ENCODE measurements at regions not wholly inside any gene's neighbourhood (a gene's known extent, or its start where the extent isn't known, plus 50 kb on each side); places are given as distances from the start of the nearest gene placed in this dataset.

DNA sequence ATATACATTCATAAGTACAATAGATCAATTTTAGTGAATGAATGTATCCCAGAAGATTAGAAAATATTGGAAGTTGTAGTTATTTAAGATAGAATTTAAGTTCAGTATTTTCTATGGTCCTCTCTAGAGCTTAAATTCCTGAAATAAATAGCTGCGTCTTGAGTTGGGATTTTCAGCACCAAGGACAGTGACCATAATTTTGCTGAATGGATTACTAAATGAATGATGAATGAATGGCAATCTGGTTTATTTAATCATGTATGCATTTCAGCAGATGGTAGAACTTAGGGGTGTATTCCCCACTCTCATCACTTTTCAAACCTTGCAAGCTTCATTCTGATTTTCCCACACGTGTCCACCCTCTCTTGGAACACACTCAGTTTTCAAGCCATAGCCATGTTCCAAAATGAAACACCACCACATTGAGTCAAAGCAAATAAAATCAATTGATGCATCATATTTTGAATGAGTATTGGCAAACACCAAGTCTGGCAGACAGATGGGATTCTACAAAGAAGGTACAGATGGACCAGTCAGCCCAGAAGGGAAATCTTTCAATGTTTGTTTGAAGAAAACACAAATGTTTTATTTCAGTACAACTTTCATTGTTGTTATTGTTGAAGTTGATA, 362.2 kb upstream of the NXPH2 start:
- H3K36me3 ChIP-seq (ENCODE audit: low read length) = no peaks in the 10 kb centered on the region
- H3K9ac ChIP-seq (ENCODE audit: low read length) = no peak overlapping the region
- no peak overlapping the region for H3K4me3 ChIP-seq (ENCODE audit: insufficient read depth, low read length, poor library complexity, severe bottlenecking)
- H3K27me3 ChIP-seq (ENCODE audit: low read length) = no peaks in the 10 kb centered on the region
- H3K9me3 ChIP-seq (ENCODE audit: insufficient read depth, low read length) = no peaks in the 10 kb centered on the region
- no peaks in the 10 kb centered on the region for H3K79me2 ChIP-seq (ENCODE audit: insufficient read depth, low read length)
- H3K4me2 ChIP-seq (ENCODE audit: low read depth, low read length, poor library complexity, severe bottlenecking) = no peak overlapping the region
- no peaks in the 10 kb centered on the region for H3K9me2 ChIP-seq (replicated peaks; ENCODE audit: insufficient read depth, low read length)
- H4K20me1 ChIP-seq (ENCODE audit: low read depth, low read length) = no peaks in the 10 kb centered on the region
- no peaks in the 10 kb centered on the region for H3F3A ChIP-seq (ENCODE audit: insufficient read depth)
- no peak overlapping the region for H2AFZ ChIP-seq (ENCODE audit: low read depth, low read length, severe bottlenecking)
- TF ChIP-seq, protein P1, sequence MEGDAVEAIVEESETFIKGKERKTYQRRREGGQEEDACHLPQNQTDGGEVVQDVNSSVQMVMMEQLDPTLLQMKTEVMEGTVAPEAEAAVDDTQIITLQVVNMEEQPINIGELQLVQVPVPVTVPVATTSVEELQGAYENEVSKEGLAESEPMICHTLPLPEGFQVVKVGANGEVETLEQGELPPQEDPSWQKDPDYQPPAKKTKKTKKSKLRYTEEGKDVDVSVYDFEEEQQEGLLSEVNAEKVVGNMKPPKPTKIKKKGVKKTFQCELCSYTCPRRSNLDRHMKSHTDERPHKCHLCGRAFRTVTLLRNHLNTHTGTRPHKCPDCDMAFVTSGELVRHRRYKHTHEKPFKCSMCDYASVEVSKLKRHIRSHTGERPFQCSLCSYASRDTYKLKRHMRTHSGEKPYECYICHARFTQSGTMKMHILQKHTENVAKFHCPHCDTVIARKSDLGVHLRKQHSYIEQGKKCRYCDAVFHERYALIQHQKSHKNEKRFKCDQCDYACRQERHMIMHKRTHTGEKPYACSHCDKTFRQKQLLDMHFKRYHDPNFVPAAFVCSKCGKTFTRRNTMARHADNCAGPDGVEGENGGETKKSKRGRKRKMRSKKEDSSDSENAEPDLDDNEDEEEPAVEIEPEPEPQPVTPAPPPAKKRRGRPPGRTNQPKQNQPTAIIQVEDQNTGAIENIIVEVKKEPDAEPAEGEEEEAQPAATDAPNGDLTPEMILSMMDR (IDR thresholded peaks at IDR 0.05; ENCODE audit: insufficient read depth, low read length, poor library complexity, severe bottlenecking) = no peak
- no peak for TF ChIP-seq EZH2phosphoT487 (conservative IDR thresholded peaks at IDR 0.05; ENCODE audit: low read length)
- H3K27ac ChIP-seq (ENCODE audit: low read depth, low read length) = no peak overlapping the region

DNA sequence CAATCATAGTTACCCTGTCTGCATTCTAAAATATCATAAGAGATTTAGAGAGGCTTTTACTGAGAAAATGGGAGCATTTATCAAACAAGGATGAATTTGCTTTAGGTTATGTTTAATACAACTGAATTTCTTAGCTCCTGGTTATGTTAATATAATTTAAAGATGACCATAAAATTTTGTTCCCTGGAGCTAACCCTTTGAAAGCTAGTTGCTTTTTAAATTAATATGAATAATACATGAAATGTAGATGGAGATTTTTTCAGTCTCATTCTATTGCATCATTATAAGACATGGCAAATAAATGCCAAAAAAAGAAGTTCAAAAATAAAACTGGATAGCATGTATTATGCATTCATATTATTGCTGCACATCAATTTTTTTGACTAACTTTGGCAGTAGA, 344.1 kb upstream of the NXPH2 start:
- Histone ChIP-seq H3K79me2 (ENCODE audit: insufficient read depth, low read length) (no peaks in the 10 kb centered on the region), H3K4me2 (ENCODE audit: low read depth, low read length, poor library complexity, severe bottlenecking) (no peak overlapping the region), H3K9me2 (replicated peaks; ENCODE audit: insufficient read depth, low read length) (no peaks in the 10 kb centered on the region), H3K36me3 (ENCODE audit: low read length) (no peaks in the 10 kb centered on the region), H3K9me3 (ENCODE audit: insufficient read depth, low read length) (no peaks in the 10 kb centered on the region), H4K20me1 (ENCODE audit: low read depth, low read length) (no peaks in the 10 kb centered on the region), H3F3A (ENCODE audit: insufficient read depth) (no peaks in the 10 kb centered on the region), H3K27me3 (ENCODE audit: low read length) (no peaks in the 10 kb centered on the region), H2AFZ (ENCODE audit: low read depth, low read length, severe bottlenecking) (no peak overlapping the region), H3K4me3 (ENCODE audit: insufficient read depth, low read length, poor library complexity, severe bottlenecking) (no peak overlapping the region), H3K9ac (ENCODE audit: low read length) (no peak overlapping the region), H3K27ac (ENCODE audit: low read depth, low read length) (no peak overlapping the region)
- no peak for TF ChIP-seq EZH2phosphoT487 (conservative IDR thresholded peaks at IDR 0.05; ENCODE audit: low read length)
- TF ChIP-seq, protein P1 (IDR thresholded peaks at IDR 0.05; ENCODE audit: insufficient read depth, low read length, poor library complexity, severe bottlenecking) = no peak

DNA sequence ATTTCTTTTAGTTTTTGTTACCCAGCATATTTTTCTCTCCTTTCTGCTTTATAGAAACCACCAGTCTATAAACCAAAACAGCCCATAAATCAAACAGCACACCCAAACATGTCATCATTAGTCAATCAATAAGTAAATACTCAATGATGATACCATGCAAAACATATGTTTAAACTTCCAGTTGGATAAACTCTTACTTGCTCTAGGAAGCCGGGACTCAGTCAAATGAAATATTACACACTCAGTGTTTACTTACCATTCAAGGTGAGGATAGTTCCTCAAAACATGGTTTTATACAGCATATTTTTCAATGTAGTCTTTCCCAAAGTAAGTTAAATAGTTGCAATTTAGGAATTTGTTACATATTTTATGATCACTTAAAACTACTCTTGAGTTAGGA, 343.6 kb upstream of the NXPH2 start:
- no peaks in the 10 kb centered on the region for H3K79me2 ChIP-seq (ENCODE audit: insufficient read depth, low read length)
- H4K20me1 ChIP-seq (ENCODE audit: low read depth, low read length) = no peaks in the 10 kb centered on the region

More for the DNA sequence above, 343.6 kb upstream of the NXPH2 start:
- Histone ChIP-seq H3K9me3 (ENCODE audit: insufficient read depth, low read length) (no peaks in the 10 kb centered on the region), H3K4me2 (ENCODE audit: low read depth, low read length, poor library complexity, severe bottlenecking) (no peak overlapping the region), H3K4me3 (ENCODE audit: insufficient read depth, low read length, poor library complexity, severe bottlenecking) (no peak overlapping the region), H3K27me3 (ENCODE audit: low read length) (no peaks in the 10 kb centered on the region), H3K9ac (ENCODE audit: low read length) (no peak overlapping the region), H3F3A (ENCODE audit: insufficient read depth) (no peaks in the 10 kb centered on the region), H3K9me2 (replicated peaks; ENCODE audit: insufficient read depth, low read length) (no peaks in the 10 kb centered on the region), H3K36me3 (ENCODE audit: low read length) (no peaks in the 10 kb centered on the region), H3K27ac (ENCODE audit: low read depth, low read length) (no peak overlapping the region), H2AFZ (ENCODE audit: low read depth, low read length, severe bottlenecking) (no peak overlapping the region)
- TF ChIP-seq, protein P1 (IDR thresholded peaks at IDR 0.05; ENCODE audit: insufficient read depth, low read length, poor library complexity, severe bottlenecking) = no peak
- no peak for TF ChIP-seq EZH2phosphoT487 (conservative IDR thresholded peaks at IDR 0.05; ENCODE audit: low read length)
